ENCODE measurements at regions not wholly inside any gene's neighbourhood (a gene's known extent, or its start where the extent isn't known, plus 50 kb on each side); places are given as distances from the start of the nearest gene placed in this dataset.

DNA sequence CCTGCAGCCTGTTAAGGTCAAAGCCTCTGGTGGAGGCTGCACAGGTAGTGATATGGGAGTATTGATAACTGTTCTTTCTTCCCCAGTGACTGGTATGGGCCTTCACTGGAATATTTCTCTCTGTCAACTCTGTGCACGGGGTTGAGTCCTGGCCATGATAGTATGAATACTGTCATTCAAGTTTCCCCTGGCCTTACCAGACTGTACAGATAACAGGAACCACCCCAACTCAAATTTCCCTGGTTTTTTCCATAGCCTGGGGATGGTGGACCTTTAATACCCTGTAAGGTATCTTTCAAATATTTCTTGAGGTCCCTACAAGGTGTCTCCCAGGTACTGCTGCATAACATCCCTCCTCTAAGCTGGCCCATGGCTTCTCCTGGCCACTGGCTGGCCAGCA lies 51.4 kb upstream of the TNFAIP3 start:
- in situ Hi-C loops (cut with HindIII; ENCODE audit: low sequenced_read_pairs) = no loop called here
- no peak overlapping the region for H3K4me3 ChIP-seq (ENCODE audit: low read depth, low read length)
- TF ChIP-seq, protein P1, sequence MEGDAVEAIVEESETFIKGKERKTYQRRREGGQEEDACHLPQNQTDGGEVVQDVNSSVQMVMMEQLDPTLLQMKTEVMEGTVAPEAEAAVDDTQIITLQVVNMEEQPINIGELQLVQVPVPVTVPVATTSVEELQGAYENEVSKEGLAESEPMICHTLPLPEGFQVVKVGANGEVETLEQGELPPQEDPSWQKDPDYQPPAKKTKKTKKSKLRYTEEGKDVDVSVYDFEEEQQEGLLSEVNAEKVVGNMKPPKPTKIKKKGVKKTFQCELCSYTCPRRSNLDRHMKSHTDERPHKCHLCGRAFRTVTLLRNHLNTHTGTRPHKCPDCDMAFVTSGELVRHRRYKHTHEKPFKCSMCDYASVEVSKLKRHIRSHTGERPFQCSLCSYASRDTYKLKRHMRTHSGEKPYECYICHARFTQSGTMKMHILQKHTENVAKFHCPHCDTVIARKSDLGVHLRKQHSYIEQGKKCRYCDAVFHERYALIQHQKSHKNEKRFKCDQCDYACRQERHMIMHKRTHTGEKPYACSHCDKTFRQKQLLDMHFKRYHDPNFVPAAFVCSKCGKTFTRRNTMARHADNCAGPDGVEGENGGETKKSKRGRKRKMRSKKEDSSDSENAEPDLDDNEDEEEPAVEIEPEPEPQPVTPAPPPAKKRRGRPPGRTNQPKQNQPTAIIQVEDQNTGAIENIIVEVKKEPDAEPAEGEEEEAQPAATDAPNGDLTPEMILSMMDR (IDR thresholded peaks at IDR 0.05; ENCODE audit: low read depth, low read length) = no peak
- no peak for DNase-seq (ENCODE audit: low read depth, low spot score)

DNA sequence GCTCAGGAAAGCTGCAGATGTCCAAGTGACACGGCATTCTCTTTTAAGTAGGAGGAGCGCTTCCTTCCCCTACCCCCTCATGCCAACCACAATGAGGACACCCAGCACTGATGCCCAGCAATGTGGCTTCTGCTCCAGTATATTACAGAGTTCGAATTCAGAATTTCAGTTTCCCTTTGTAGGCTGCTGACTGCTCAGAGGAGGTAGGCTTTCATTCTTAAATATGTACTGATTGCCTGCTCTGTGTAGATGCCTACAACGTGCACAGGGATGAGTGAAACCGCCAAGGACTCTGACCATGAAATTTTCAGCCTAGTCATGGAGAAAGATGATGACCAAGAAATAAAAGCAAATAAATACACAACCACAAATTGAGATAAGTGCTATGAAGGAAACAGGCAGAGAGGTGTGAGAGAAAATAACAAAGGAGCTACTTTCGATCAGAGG lies 50.9 kb upstream of the TNFAIP3 start:
- in situ Hi-C loops (cut with HindIII; ENCODE audit: low sequenced_read_pairs) = no loop called here
- no peak for DNase-seq (ENCODE audit: low read depth, low spot score)
- TF ChIP-seq, protein P1 (IDR thresholded peaks at IDR 0.05; ENCODE audit: low read depth, low read length) = no peak
- H3K4me3 ChIP-seq (ENCODE audit: low read depth, low read length) = no peak overlapping the region

DNA sequence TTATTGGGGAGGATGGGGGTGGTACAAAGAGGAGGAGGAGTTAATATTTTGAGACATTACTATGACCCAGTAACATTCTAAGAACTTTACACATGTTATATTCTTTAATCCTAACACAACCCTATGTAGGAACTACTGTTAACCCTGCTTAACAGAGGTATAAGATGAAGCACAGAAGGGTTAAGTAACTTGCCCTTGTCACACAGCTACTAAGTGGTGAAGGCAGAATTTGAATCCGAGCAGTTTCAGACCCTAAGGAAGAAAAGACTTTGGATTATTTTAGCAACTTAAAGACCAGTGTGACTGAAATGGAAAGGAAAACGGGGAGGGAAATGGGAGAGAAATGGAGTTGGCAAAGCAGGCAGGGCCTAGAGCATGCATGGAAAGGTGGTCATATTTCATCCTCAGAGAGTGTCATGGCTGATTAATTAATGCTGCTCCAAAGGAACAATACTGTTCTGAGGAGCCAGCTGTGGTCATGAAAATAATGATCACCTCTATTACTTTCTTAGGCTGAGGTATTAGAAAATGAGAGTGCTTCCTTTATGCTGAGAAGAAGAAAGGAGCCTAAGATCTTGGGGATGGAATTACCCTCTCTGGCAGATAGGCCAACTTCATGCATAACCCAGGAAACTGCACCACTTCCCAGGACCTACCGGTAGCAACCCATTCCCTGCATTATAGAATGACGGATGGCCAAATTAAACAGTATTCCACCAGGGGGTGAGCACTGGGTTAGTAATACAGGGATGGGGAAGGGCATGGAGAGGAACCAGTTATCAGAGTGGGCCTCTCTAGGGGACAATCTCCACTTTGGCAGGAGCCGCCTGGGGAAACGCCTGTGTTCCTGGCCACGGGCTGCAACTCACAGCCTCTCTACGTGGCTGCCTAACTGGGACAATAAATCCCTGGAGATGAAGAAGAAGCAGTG lies 50.1 kb upstream of the TNFAIP3 start:
- TF ChIP-seq, protein P1 (IDR thresholded peaks at IDR 0.05; ENCODE audit: low read depth, low read length) = no peak
- no peak overlapping the region for H3K4me3 ChIP-seq (ENCODE audit: low read depth, low read length)
- in situ Hi-C loops (cut with HindIII; ENCODE audit: low sequenced_read_pairs) = no loop called here
- no peak for DNase-seq (ENCODE audit: low read depth, low spot score)
